SH-SY5Y (cell line): ENCODE measurements at regions not wholly inside any gene's neighbourhood (a gene's known extent, or its start where the extent isn't known, plus 50 kb on each side); places are given as distances from the start of the nearest gene placed in this dataset.

ENCODE experiments used
- GATA2 ChIP-seq: IDR thresholded peaks from 2 replicates; pipeline ENCODE4 v1.6.1; 2011; ENCODE audit warnings: mild to moderate bottlenecking, low read depth, low read length
- GATA3 ChIP-seq: IDR thresholded peaks from 2 replicates; pipeline ENCODE4 v1.6.1; 2011; ENCODE audit warnings: low read depth, mild to moderate bottlenecking, low read length, moderate library complexity

DNA sequence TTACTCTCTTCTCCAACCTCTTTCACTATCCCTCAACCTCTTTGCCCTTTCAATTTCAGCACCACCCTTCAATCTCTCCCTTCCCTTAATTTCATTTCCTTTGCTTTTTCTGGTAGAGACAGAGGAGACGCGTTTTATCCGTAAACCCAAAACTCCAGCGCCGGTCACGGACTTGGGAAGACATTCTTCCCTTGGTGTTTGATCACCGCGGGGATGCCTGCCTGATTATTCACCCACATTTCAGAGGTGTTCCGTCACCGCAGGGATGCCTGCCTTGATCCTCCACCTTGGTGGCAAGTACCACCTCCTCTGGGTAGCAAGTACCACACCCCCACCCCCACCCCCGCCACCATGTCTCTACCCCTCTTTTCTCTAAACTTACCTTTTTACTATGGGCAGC lies 669.4 kb upstream of the PKDCC start:
- TF ChIP-seq GATA2 (no peak), GATA3 (no peak)

DNA sequence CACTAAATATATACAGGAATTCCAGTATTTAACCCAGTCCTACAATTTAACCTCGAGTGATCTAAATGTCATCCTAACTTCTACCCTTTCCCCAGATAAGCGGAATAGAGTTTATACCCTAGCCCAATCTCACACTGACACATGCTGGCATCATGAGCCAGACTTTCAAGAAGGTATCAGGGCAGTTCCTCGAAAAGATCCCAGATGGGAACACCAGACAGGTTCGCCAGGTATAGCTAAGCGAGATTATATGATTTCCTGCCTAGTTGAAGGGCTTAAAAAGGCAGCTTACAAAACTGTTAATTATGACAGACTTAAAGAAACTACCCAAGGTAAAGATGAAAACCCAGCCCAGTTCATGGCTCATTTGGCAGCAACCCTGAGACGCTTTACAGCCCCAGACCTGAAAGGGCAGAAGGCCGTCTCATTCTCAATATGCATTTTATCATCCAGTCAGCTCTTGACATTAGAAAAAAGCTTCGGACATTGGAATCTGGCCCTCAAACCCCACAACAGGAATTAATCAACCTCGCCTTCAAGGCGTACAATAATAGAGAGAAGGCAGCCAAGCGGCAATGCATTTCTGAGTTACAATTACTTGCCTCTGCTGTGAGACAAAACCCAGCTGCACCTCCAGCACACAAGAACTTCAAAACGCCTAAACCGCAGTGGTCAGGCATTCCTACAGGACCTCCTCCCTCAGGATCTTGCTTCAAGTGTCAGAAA lies 668.2 kb upstream of the PKDCC start:
- TF ChIP-seq GATA2 (no peak), GATA3 (no peak)

DNA sequence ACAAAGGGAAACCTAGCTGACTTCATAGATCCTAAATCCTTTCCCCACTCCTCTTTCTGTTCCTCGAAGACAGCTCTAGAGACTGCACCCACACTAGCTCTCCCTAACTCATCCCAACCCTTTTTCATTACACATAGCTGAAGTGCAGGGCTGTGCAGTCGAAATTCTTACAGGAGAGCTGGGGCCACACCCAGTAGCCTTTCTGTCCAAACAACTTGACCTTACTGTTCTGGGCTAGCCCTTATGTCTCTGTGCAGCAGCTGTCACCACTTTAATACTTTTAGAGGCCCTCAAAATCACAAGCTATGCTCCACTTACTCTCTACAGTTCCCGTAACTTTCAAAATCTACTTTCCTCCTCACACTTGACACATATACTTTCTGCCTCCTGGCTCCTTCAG lies 666.1 kb upstream of the PKDCC start:
- TF ChIP-seq GATA2: no peak
- TF ChIP-seq GATA3: no peak

DNA sequence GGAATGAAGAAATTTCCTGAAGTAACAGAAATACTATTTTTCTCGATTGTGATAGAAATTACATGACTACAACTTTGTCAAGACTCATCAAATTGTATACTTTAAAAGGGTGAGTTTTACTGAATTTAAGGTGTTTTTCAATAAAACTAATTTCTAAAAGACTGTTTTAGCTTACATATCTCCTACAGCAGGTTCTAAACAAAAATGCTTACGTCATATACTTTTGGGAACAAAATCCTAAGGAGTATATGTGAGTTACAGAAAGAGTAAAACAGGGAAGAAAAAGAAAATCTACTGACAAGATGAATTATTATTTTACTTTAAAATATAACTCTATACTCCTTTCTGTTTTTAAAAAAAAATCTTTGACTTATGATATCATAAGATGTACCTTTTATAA lies 660.3 kb upstream of the PKDCC start:
- TF ChIP-seq GATA3 (no peak), GATA2 (no peak)

DNA sequence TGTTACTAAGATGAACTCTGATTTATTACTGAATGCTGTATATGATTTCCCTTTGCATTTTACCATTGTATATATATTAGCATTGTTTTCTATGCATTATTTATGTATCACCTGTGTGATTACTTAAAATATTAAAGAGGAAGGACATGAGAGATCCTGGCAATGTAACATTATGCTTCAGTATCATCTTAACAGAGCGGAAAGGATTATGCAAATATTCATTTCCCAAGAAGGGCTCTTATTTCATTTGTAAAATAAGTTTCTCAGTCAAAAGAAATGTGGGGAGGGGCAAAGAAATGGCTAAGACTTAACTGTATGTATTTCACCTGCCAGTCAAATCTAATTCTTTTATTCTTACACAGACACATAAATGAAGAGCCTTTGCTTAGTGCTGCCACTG lies 654.2 kb upstream of the PKDCC start:
- TF ChIP-seq GATA2: no peak
- TF ChIP-seq GATA3: no peak

DNA sequence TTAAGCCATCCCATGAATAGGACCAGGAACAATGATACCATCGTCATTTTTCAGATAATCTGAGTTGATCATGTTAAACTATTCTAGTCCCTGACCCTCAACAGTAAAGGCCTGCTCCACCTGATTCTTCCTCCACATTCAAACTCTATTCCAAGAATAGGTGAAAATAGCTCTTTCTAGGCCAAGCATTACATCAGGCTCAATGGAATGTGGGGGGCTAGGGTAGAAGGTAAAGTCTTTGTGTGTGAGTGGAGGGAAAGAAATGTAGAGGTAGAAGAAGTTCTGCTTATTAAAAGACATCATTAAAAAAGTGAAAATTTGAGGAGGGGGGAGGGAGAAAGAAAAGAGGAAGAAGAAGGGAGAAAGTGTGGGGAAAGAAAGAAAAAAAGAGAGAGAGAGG lies 653.3 kb upstream of the PKDCC start:
- TF ChIP-seq GATA3 (no peak), GATA2 (no peak)

GRCh38 chr2:41395692-41396091 lies 652.1 kb upstream of the PKDCC start:
- TF ChIP-seq GATA2: no peak
- TF ChIP-seq GATA3: no peak

DNA sequence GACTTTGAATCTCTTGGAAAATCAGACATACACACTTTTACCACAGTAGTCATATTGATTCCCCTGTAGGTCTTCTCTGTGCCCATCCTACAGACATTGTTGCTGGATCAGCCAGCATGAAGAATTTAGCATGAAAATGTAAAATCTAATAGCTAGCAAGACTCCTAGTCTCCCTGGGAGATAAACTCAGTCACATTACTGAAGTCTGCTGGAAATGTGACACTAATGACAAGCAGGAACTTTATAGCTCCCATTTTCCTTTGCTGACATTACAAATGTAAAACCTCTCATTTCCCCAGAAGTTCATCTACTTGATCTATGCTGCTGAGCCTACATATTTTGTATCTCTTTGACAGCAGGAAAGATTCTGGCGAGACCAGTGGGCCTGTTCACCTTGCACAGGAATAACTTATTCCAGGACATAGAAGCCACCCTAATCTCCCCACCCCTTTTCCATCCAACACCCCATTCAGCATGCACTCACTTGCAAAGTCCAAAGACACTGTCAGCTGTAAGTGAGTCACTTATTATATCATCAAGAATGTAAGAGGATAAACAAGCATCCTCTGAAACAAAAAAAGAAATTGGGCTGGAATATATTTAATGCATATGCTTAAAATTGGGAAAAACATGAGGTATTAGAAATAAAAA lies 648.3 kb upstream of the PKDCC start:
- TF ChIP-seq GATA3: no peak
- no peak for TF ChIP-seq GATA2

DNA sequence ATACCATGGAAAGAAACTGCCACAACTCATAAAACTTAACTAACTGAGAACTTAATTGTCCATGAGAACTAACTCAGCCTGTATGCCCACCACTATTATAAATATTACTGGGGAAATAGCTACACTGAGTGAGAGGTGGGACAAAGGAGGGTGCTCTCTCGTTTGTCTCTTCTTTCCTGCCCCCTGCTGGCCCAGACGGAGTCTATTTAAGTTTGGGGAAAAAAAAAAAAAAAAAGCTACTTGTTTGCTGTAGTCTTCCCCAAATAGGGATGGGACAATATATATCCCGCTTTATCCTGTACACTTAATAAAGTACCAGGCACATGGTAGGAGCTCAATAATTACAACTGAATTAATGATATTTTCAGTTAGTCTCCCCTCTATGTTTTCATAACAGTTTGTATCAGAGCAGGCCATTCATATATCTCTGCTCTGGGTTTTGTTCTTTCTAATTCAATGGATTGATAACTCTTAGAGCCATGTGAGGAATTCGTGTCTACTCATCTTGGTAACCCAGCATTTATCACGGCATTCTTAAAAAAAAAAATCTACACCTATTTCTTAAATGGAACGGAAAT lies 647.6 kb upstream of the PKDCC start:
- TF ChIP-seq GATA2 (no peak), GATA3 (no peak)

GRCh38 chr2:41405441-41405840 lies 642.4 kb upstream of the PKDCC start:
- TF ChIP-seq GATA3: no peak
- no peak for TF ChIP-seq GATA2

DNA sequence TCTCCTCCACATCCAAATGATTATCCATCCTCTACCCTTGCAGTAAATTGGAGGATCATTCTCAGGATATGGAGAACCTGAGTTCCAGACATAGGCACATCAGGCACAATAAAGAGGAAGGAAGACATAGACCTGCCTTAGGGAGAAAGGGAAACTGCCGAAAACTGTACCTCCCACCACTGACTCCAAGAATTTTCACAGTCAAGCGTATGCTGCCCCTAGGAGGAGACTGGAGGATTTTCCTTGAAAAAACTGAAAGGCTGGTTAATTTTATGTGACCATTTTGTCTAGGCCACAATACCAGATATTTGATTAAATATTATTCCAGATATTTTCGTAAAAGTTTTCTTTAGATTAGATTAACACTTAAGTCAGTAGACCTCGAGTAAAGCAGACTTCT lies 638.5 kb upstream of the PKDCC start:
- TF ChIP-seq GATA3 (no peak), GATA2 (no peak)

- TF ChIP-seq GATA3 (no peak), GATA2 (no peak)
These were observed 637.8 kb upstream of the PKDCC start for GRCh38 chr2:41410011-41410410.

- TF ChIP-seq GATA2 (no peak), GATA3 (no peak)
These were observed 633.9 kb upstream of the PKDCC start for GRCh38 chr2:41413813-41414485.

DNA sequence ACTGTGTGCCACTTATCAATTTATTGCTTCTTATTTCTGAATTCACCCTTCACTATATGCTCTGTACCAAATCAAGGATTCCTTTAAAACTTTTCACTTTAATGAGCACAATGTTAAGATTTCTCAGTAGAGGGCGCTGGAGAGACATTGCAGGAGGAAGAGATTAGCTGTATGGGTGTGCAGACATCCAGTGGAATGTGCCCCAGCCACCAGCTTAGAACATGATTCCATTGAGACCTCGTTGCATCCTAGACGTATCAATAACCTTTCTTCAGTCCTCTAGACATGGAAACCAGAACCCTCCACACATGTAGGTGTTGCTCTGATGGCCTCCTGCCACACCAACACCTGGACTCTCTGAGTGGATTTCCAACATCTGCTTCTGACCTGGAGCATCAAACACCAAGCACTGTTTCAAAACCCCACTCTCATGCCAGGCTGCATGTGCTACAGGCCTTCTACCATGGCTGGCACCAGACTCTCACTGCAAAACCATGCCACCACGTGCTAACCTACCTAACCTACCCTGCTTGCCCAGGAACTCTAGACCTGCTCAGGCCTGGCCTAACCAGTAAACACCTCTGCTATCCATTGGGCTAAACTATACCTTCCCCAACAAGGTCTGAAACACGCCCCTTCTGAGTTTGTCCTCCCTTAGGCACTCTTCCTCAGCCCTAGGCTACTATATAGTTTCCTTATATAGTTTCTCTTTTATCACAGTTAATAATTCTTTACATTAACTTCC lies 633.2 kb upstream of the PKDCC start:
- no peak for TF ChIP-seq GATA3
- no peak for TF ChIP-seq GATA2
